RWPE2 (cell line): ENCODE measurements at regions not wholly inside any gene's neighbourhood (a gene's known extent, or its start where the extent isn't known, plus 50 kb on each side); places are given as distances from the start of the nearest gene placed in this dataset.
A peak's percentile ranks its signal among the peaks of the same experiment; 100 is the strongest.

Experiments
- ATAC-seq: fragments of 200-7000 bp; cut with Tn5 transposase; 3 replicates; pipeline ENCODE4 v1.9.1; 2021; ENCODE audit warnings: low read depth
- DNase-seq: peaks from one replicate; pipeline ENCODE4 v3.0.0-alpha.2; 2020; ENCODE audit warnings: low spot score
- H3K27ac ChIP-seq: fragments of 450-650 bp; 2 replicates; pipeline ENCODE4 v1.5.1; 2017; ENCODE audit warnings: mild to moderate bottlenecking; ENCODE audit not compliant: poor library complexity, severe bottlenecking
- H3K27me3 ChIP-seq: fragments of 250-450 bp; sonication (Bioruptor Pico); 2 replicates; pipeline ENCODE4 v1.5.1; 2021; ENCODE audit warnings: mild to moderate bottlenecking, moderate library complexity; ENCODE audit not compliant: insufficient read depth, poor library complexity, severe bottlenecking
- H3K36me3 ChIP-seq: fragments of 250-450 bp; sonication (Bioruptor Pico); 2 replicates; pipeline ENCODE4 v1.5.1; 2020; ENCODE audit warnings: low read depth, mild to moderate bottlenecking, moderate library complexity
- H3K4me1 ChIP-seq: fragments of 250-450 bp; sonication (Bioruptor Pico); 2 replicates; pipeline ENCODE4 v1.5.1; 2021; ENCODE audit warnings: mild to moderate bottlenecking, moderate library complexity; ENCODE audit not compliant: insufficient read depth, poor library complexity, severe bottlenecking
- H3K4me3 ChIP-seq: fragments of 250-450 bp; sonication (Bioruptor Pico); 2 replicates; pipeline ENCODE4 v1.5.1; 2021; ENCODE audit warnings: mild to moderate bottlenecking, moderate library complexity; ENCODE audit not compliant: severe bottlenecking
- H3K9me3 ChIP-seq: fragments of 250-450 bp; sonication (Bioruptor Pico); 2 replicates; pipeline ENCODE4 v1.5.1; 2021; ENCODE audit warnings: mild to moderate bottlenecking, moderate library complexity; ENCODE audit not compliant: severe bottlenecking
- CTCF ChIP-seq: fragments of 450-650 bp; IDR thresholded peaks from one replicate; pipeline ENCODE4 v1.5.1; 2017; ENCODE audit warnings: mild to moderate bottlenecking, moderate library complexity; ENCODE audit not compliant: poor library complexity, severe bottlenecking

GRCh38 chr5:145307866-145308382, 527.2 kb downstream of the PRELID2 start:
- no peaks in the 10 kb centered on the region for H3K36me3 ChIP-seq
- H3K4me1 ChIP-seq = no peaks in the 10 kb centered on the region
- no peak for ATAC-seq
- H3K4me3 ChIP-seq = no peak overlapping the region
- H3K27me3 ChIP-seq = no peaks in the 10 kb centered on the region
- H3K27ac ChIP-seq = no peak overlapping the region
- no peaks in the 10 kb centered on the region for H3K9me3 ChIP-seq
- TF ChIP-seq CTCF = no peak
- DNase-seq = no peak

GRCh38 chr5:145295236-145295835, 539.8 kb downstream of the PRELID2 start:
- DNase-seq = no peak
- no peak overlapping the region for H3K4me3 ChIP-seq
- H3K27ac ChIP-seq = no peak overlapping the region
- ATAC-seq = 0 out of 3 replicates have a peak, but pooled peaks have one; percentile 21
- H3K9me3 ChIP-seq = no peaks in the 10 kb centered on the region
- no peaks in the 10 kb centered on the region for H3K27me3 ChIP-seq
- H3K4me1 ChIP-seq = no peaks in the 10 kb centered on the region
- H3K36me3 ChIP-seq = no peaks in the 10 kb centered on the region
- no peak for TF ChIP-seq CTCF

- TF ChIP-seq CTCF = no peak
- ATAC-seq (no peak), DNase-seq (no peak)
Measured at GRCh38 chr5:145294331-145294730, 540.8 kb downstream of the PRELID2 start.

DNA sequence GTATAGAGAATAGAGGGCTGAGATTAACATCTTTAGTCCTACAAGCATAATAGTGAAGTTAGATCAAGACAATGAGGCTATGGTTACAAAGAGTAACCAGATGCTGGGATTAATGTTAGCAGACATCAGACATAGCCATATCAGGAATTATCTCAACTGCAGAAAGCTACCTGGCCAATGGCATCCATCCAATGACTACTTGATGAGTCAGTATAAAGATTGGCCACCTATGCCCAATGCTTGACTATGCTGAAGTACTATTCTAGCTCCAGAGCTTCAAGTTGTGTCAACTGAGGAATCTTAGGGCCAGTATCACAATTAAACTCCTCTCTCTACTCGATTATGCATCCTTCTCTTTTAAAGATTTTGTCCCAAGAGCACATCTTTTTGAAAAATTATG, 541.4 kb downstream of the PRELID2 start:
- Histone ChIP-seq H3K36me3 (no peaks in the 10 kb centered on the region), H3K27ac (no peak overlapping the region), H3K4me1 (no peaks in the 10 kb centered on the region), H3K9me3 (no peaks in the 10 kb centered on the region), H3K27me3 (no peaks in the 10 kb centered on the region), H3K4me3 (no peak overlapping the region)
- TF ChIP-seq CTCF = no peak
- ATAC-seq (peak; percentile 76), DNase-seq (no peak)

More at GRCh38 chr5:145294331-145294730, 540.8 kb downstream of the PRELID2 start:
- no peaks in the 10 kb centered on the region for H3K27me3 ChIP-seq
- H3K9me3 ChIP-seq = no peaks in the 10 kb centered on the region
- no peaks in the 10 kb centered on the region for H3K4me1 ChIP-seq
- no peak overlapping the region for H3K4me3 ChIP-seq
- no peaks in the 10 kb centered on the region for H3K36me3 ChIP-seq
- no peak overlapping the region for H3K27ac ChIP-seq

DNA sequence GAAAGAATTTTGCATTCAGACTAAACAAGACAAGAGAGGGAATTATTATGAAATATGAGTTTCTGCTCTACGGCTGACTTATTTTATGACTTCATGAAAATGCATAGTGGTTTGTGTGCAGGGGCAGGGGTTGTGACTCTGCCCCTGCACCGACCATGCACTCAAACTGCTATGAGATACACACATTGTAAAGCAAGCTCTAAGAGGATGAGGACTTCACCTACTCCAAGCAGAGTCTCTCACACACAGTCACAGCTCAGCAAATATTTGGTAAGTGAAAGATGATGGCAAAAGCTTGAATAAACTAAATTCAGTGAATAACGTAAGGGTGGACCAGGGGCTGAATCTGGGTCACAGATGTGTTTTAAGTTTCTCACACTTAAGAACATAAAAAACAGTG, 542.9 kb downstream of the PRELID2 start:
- no peaks in the 10 kb centered on the region for H3K27me3 ChIP-seq
- H3K27ac ChIP-seq = no peak overlapping the region
- no peak for TF ChIP-seq CTCF
- DNase-seq (no peak), ATAC-seq (no peak)
- no peaks in the 10 kb centered on the region for H3K9me3 ChIP-seq
- no peak overlapping the region for H3K4me3 ChIP-seq
- no peaks in the 10 kb centered on the region for H3K36me3 ChIP-seq
- no peaks in the 10 kb centered on the region for H3K4me1 ChIP-seq
